Endometrium (tissue), 2 donors: ENCODE measurements at regions not wholly inside any gene's neighbourhood (a gene's known extent, or its start where the extent isn't known, plus 50 kb on each side); places are given as distances from the start of the nearest gene placed in this dataset.
"Not testable (repeated sequence)": the region's sequence is repeated elsewhere in the genome, so short reads cannot be mapped to it uniquely, and the experiment has no call there.

Experiments used
- FAIRE-seq: peaks from 2 replicates; lab custom pipeline; 2012; peaks lifted over from hg19 to GRCh38; lab: Jason Lieb, UNC
- donor health status: control.
- donor health status: control.

DNA sequence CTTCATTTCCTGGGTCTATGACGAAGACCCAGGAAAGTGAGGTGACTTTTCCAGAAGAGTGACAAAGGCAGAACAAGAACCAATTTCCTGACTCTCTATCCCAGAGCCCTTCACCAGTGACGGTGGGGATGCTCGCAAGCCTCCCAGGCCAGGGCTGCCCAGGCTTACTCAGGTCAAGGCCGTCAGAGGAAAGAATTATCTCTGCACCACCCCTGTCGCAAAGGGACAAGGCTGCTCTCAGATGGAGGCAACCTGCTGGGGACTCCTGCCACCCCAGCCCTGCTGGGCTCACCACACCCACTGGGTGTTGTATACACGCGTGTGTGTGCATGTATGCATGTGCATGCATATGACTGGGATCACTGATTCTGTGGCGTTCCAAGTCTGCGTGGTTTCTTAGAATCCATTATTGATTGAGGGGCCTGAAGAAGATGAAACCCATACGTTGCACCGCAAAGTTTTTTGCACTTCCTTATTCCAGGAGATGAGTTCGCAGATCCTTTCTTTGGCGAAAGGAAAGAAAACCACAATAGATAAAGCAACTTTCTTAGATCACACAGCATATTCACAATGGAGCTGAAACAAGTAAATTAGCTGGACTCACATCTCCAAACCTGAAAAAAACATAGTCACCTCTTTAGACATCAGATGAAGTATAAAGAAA is 255.8 kb downstream of the RHOU start:
- no peak for FAIRE-seq

DNA sequence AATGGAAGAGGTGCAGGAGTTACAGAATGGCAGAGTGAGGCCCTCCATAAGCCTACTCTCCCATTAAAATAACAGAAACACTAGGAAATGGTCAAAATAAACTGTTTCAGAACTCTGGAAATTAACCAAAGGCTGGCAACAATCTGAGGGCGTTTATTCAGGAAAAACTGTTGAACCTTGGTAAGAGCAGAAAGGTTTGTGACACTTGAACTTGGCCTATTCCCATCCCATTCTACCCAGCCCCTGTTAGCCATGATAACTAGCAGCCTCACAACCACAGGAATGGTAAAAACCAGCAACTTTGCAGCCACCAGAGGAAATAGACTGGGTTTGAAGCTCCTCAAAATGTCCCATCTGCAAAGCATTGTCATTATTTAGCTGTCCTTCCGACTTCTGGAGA is 256.8 kb downstream of the RHOU start:
- FAIRE-seq, result no peak

- FAIRE-seq, result no peak
These were observed 257.7 kb downstream of the RHOU start for GRCh38 chr1:228992907-228993535.

DNA sequence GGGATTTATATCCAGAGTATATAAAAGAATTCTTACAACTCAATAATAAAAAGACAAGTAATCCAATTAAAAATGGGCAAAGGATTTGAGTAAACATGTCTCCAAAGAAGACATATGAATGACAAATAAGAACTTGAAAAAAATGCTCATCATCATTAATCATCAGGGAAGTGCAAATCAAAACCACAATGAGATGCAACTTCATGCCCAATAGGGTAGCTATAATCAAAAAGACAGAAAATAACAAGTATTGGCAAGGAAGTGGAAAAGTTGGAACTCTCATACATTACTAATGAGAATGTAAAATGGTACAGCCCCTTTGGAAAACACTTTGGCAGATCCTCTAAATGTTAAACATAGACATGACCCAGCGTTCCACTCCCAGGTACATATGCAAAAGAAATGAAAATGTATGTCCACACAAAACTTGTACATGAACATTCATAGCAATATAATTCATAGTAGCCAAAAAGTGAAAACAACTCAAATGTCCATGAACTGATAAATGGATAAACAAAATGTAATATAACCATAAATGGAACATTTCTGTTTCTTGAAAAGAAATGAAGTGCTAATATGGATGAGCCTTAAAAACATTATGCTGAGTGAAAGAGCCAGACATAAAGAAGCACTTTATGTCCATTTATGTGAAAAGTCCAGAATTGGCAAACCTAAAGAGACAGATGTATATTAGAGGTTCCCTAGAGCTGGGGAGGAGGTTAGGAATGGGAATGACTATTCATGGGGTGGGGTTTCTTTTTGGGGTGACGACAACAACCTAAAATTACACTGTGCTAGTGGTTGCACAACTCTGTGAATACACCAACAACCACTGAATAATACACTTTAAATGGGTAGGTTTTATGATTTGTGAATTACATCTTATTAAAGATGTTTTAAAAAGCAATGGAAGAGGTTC is 259.7 kb downstream of the RHOU start:
- no peak for FAIRE-seq

DNA sequence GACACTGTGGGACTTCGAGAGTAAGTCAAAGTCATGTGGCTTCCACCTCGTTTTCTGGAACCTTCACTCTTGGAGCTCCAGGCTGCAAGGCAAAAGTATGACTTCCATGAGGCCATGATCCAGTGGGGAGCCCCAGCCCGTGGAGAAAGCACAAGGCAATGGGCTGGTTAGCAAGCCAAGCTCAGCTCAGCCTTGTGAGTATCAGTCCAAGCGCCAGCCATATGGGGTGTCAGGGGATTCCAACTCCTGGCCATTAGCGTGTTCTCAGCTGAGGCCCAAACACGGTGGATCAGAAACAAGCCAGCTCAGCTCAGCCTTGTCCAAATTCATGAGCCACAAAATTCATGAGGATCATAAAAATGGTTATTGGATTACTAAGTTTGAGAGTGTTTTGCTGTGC is 261.0 kb downstream of the RHOU start:
- no peak for FAIRE-seq

GRCh38 chr1:228997721-228998144 is 262.5 kb downstream of the RHOU start:
- FAIRE-seq, result no peak

GRCh38 chr1:228998179-228998578 is 262.9 kb downstream of the RHOU start:
- FAIRE-seq, result no peak

DNA sequence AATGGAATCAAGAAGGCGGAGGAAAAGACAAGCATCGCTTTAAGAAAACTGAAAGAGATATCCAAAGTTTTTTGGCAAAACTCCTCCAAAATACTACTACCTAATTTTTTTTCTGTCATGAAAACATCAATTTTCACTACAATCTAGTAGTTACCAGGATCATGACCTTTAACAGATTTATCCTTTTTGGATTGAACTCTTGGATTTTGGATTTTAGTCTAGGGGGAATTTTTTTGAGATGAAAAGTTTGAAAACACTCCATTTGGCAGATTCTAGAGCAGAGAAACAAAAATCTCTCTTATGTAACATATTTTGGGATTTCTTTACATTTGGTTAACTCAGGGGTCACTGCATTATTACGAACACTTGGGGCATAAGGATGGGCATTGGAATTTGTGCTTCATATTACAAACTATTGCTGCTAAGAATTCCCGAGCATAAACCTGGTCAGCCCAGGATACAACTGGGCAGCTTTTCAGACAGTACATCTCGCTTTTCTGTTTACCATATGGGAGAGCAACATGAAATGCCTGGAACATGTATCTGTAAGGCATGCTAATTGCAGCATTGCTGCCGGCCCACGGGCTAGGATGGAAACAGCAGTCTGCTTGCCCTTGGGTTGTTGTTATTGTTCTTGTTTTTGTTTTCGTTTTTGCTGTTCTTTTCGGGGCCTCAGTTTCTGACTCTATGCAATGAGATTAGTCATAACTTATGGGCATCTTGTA is 264.3 kb downstream of the RHOU start:
- no peak for FAIRE-seq

GRCh38 chr1:229000187-229000586 is 264.9 kb downstream of the RHOU start:
- no peak for FAIRE-seq

DNA sequence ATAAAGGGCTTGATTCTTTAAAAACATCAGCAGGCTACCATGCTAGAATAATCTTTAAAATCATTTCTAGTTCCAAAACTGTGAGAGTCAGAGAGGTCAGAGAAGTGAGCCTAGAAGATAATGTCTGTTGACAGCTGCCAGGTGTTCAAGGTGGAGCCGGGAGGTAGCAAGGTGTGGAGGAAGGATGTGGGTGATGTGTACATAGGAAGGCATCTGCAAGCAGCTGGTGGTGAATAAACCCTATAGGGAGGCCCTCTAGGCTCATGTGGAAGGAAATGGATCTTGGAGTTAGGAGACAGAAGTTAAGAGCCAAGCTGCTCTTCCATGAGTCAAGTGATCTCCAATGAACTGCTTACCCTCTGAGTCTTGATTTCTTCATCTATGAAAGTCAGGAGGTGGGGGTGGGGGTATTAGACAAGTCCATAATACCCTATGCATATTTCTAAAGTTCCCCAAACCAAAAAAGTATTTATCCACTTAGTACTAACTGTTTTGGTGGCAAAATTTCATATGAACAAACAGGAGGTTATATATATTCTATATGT is 266.3 kb downstream of the RHOU start:
- FAIRE-seq, result no peak

- FAIRE-seq, result no peak
These were observed 266.8 kb downstream of the RHOU start for GRCh38 chr1:229002037-229002436.

DNA sequence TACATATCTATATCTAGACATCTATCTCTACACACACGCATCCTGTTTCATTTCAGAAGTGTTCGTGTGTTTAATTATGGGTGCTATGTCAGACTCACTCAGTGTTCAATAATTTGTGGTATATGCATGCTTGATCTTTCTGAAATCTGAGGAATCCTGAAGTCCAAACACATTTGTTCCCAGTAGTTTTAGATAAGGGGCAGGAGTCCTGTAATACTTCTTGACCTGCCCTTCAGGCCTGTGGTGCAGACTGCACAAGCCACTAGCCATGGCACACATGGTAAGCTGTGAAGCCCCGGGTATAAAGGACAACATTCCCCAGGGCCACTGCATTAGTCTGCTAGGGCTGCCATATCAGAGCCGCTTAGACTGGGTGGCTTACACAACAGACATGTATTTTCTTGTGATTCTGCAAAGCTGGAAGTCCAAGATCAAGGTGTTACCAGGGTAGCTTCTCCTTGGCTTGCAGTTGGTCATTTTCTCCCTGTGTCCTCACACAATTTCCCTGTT is 267.2 kb downstream of the RHOU start:
- FAIRE-seq, result no peak

- FAIRE-seq, result no peak
These were observed 267.5 kb upstream of the RAB4A start for GRCh38 chr1:229003233-229004031.

DNA sequence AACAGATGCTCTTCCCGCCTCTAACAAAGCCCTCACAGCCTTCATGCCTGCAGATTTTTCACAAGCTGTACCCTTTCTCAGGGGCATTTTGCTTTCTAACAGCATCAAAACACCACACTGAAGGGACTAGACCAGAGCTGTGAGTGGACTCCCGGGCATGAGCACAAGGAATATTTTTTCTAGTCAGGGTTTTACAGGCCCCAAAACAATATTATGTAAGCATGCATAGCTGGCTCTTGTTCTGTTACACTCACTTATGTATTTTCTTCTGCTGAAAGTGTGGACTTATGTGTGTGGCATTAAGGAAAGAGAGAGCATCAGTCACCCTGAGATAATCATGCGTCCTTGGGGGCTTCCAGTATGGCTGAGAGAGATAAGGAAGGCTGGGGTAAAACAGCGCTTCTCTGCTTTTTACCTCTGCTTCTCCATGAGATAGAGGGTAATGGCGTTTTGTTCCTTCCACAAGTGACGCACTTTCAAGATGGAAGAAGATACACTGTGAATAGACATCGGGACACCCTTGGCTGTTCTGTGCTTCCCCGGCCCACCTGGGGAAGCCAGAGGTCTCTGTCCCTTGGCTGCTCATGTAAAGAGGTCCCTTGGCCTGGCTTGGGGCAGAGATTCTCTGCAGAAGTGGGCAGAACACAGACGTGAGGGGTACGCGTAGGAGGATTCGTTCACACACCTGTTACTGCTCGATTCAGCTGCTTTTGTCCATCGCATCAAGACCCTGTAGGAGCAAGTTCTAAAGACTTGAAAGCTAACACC is 266.7 kb upstream of the RAB4A start:
- FAIRE-seq, result no peak

DNA sequence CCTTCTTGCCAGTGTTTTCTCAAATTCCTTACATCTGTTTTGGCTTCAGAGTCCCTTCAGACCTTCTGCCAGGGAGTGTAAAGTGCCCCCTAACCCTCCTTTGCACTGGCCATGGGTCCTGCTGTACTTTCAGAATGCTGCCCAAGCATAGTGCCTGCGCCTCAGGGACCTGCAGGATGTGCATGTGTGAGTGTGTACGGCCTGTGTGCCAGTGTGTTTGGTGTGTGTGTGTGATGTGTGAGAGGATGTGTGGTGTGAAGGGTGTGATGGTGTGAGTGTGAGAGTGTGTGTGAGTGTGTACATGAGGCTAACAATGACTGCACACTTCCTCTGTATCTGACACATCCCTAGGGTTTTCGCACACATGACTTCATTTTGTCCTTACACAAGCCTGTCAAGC is 265.8 kb upstream of the RAB4A start:
- no peak for FAIRE-seq

DNA sequence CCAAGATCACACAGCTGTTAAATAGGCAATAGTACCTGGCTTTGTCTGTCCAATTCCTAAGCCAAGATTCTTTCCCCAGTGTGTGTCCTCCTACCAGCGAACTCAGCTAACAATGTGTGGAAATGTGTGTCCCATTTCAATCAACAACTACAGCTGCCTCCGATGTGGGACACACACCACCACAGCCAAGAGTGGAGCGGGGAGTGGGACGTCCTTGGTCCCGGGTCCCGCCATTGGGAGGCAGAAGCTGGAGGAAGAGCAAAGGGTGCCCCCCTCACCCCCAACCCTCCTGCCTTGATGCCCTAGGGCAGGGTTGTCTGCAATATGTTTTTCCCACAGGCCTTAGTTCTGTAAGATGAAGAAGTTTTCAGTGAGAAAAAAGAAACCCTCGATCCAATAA is 265.4 kb upstream of the RAB4A start:
- FAIRE-seq, result no peak

- no peak for FAIRE-seq
These were observed 264.6 kb upstream of the RAB4A start for GRCh38 chr1:229006121-229006870.

GRCh38 chr1:229007167-229007566 is 263.7 kb upstream of the RAB4A start:
- FAIRE-seq, result no peak

DNA sequence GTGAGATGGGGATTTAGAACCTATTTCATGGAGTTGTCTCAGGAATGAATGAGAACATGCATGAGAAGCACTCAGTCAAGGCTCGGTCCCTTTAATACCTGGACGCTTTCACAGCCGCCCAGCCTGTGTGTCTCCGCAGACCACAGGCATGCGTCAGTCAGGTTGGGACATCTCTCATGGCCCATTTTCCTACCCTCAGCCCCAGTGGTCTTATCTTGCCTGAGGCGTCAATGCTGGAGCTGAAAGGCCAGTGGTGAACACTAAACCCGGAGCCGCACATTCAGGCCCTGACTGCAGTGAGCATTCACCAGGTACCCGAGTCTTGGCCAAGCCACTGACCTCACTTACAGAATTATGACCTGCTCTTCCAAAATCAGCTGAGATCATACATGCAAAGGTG is 263.2 kb upstream of the RAB4A start:
- no peak for FAIRE-seq

DNA sequence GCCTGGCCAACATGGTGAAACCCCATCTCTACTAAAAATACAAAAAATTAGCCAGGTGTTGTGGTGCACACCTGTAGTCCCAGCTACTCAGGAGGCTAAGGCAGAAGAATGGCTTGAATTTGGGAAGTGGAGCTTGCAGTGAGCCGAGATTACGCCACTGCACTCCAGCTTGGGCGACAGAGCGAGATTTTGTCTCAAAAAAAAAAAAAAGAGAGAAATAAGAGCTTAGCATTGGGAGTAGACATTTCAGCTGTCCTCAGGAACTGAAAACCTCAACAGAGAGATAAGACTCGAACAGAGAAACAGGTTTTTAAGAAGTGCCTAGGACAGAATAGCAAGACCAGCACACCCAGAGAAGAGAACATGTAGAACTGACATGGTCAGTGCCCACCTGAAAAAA is 262.6 kb upstream of the RAB4A start:
- not testable (repeated sequence) for FAIRE-seq
